GM12878 (cell line): ENCODE measurements at regions not wholly inside any gene's neighbourhood (a gene's known extent, or its start where the extent isn't known, plus 50 kb on each side); places are given as distances from the start of the nearest gene placed in this dataset.

Source experiments
- ATAC-seq: fragments of 200-7000 bp; cut with Tn5 transposase; 3 replicates; pipeline ENCODE4 v1.9.1; 2020; ENCODE audit warnings: mild to moderate bottlenecking, moderate library complexity
- BruUV-seq: library from RNA; stranded (reverse); fragments of 400-500 nt; replicated peaks from 2 replicates; lab custom pipeline; 2021; lab: Mats Ljungman, UMichigan
- CTCF ChIA-PET: fragments of 300-600 bp; sonication (Branson Sonifier 250); formaldehyde crosslinking; extraction: SDS; loops from one replicate; lab custom pipeline; 2021; ENCODE audit warnings: inconsistent platforms; lab: Yijun Ruan, JAX
- POLR2A ChIA-PET: fragments of 350-600 bp; formaldehyde crosslinking; extraction: SDS; loops from one replicate; lab custom pipeline; 2021; ENCODE audit warnings: inconsistent platforms; lab: Charles Lee
- RAD21 ChIA-PET: fragments of 300-600 bp; sonication (Branson Sonifier 250); formaldehyde crosslinking; loops from one replicate; lab custom pipeline; 2023; ENCODE audit warnings: antibody characterized with exemption; ENCODE audit not compliant: unreplicated experiment; lab: Charles Lee
- SMC1A ChIA-PET: fragments of 300-600 bp; sonication (Branson Sonifier 250); formaldehyde crosslinking; loops from one replicate; lab custom pipeline; 2023; ENCODE audit not compliant: unreplicated experiment, uncharacterized antibody; lab: Charles Lee
- DNase-seq: peaks from one replicate; pipeline ENCODE4 v3.0.0-alpha.2; 2011; ENCODE audit warnings: low read depth, low spot score
- FAIRE-seq: peaks from 3 replicates; lab custom pipeline; 2011; peaks lifted over from hg19 to GRCh38; lab: Jason Lieb, UNC
- H2AFZ ChIP-seq: 2 replicates; pipeline ENCODE4 v1.6.0; 2011; ENCODE audit warnings: low read depth, low read length, control low read depth; ENCODE audit not compliant: control insufficient read depth
- H3K27ac ChIP-seq: 2 replicates; pipeline ENCODE4 v1.5.1; 2011; ENCODE audit warnings: control low read depth; ENCODE audit not compliant: control insufficient read depth, insufficient read depth
- H3K27me3 ChIP-seq, 2 experiments: replicated peaks in 1 of 2; 2 replicates each; pipeline versions ENCODE4 v1.6.0 to v1.6.1; 2011; ENCODE audit warnings: low read length in 1 of 2; ENCODE audit not compliant: control insufficient read depth in 2 of 2, insufficient read depth in 2 of 2
- H3K36me3 ChIP-seq, 2 experiments: 2 replicates each; pipeline ENCODE4 v1.5.1; 2011; ENCODE audit warnings: low read length in 1 of 2; ENCODE audit not compliant: control insufficient read depth in 2 of 2, insufficient read depth in 2 of 2
- H3K4me1 ChIP-seq: 2 replicates; pipeline ENCODE4 v1.6.1; 2011; ENCODE audit warnings: mild to moderate bottlenecking, low read length, moderate library complexity, mixed read lengths; ENCODE audit not compliant: control insufficient read depth, insufficient read depth
- H3K4me2 ChIP-seq: 2 replicates; pipeline ENCODE4 v1.6.0; 2011; ENCODE audit warnings: control low read depth; ENCODE audit not compliant: control insufficient read depth, insufficient read depth
- H3K4me3 ChIP-seq: fragments of 200-600 bp; sonication (generic); 2 replicates; pipeline ENCODE4 v1.5.1; 2016
- H3K79me2 ChIP-seq: 2 replicates; pipeline ENCODE4 v1.6.0; 2011; ENCODE audit warnings: low read length; ENCODE audit not compliant: control insufficient read depth, insufficient read depth
- H3K9ac ChIP-seq: 2 replicates; pipeline ENCODE4 v1.8.0; 2011; ENCODE audit warnings: low read length, control low read depth, mixed read lengths; ENCODE audit not compliant: control insufficient read depth, insufficient read depth
- H3K9me3 ChIP-seq: replicated peaks from 3 replicates; pipeline ENCODE4 v1.5.1; 2011; ENCODE audit warnings: mild to moderate bottlenecking, low read length; ENCODE audit not compliant: control insufficient read depth, insufficient read depth
- H4K20me1 ChIP-seq: 2 replicates; pipeline ENCODE4 v1.6.0; 2011; ENCODE audit not compliant: control insufficient read depth, insufficient read depth
- CHD4 ChIP-seq: fragments of 200-600 bp; sonication (generic); IDR thresholded peaks from 2 replicates; pipeline ENCODE4 v1.6.1; 2016; ENCODE audit warnings: mild to moderate bottlenecking
- ESRRA ChIP-seq: IDR thresholded peaks from 2 replicates; pipeline ENCODE4 v1.6.1; 2012; ENCODE audit warnings: mild to moderate bottlenecking, low read length, improper control_type of control experiment
- JUNB ChIP-seq: IDR thresholded peaks from 2 replicates; pipeline ENCODE4 v1.6.1; 2016; ENCODE audit warnings: antibody characterized with exemption, mild to moderate bottlenecking
- MEF2B ChIP-seq: fragments of 450-650 bp; IDR thresholded peaks from 2 replicates; pipeline ENCODE4 v1.6.1; 2018; ENCODE audit warnings: mild to moderate bottlenecking, moderate library complexity; ENCODE audit not compliant: partially characterized antibody, poor library complexity, severe bottlenecking
- NFIC ChIP-seq: IDR thresholded peaks from 2 replicates; pipeline ENCODE4 v1.6.1; 2012; ENCODE audit warnings: low read depth, mild to moderate bottlenecking, inconsistent platforms, low read length, moderate library complexity
- NR2C2 ChIP-seq: IDR thresholded peaks from 2 replicates; pipeline ENCODE4 v1.6.1; 2011; ENCODE audit warnings: borderline replicate concordance, low read depth; ENCODE audit not compliant: control insufficient read depth, insufficient read length
- NR2F1 ChIP-seq: fragments of 450-650 bp; conservative IDR thresholded peaks from 2 replicates; pipeline ENCODE4 v1.6.1; 2017; ENCODE audit warnings: mild to moderate bottlenecking
- PAX5 ChIP-seq: IDR thresholded peaks from 2 replicates; pipeline ENCODE4 v1.6.1; 2011; ENCODE audit warnings: low read depth, low read length, borderline replicate concordance
- POLR2AphosphoS2 ChIP-seq: IDR thresholded peaks from 2 replicates; pipeline ENCODE4 v1.6.1; 2011; ENCODE audit warnings: low read depth, mild to moderate bottlenecking, low read length, improper control_type of control experiment, moderate library complexity
- POU2F2 ChIP-seq: IDR thresholded peaks from 3 replicates; pipeline ENCODE4 v1.6.1; 2011; ENCODE audit warnings: low read depth, mild to moderate bottlenecking, low read length, borderline replicate concordance
- RUNX3 ChIP-seq: IDR thresholded peaks from 2 replicates; pipeline ENCODE4 v1.6.1; 2012; ENCODE audit warnings: low read length, inconsistent platforms
- SREBF1 ChIP-seq: IDR thresholded peaks from 2 replicates; pipeline ENCODE4 v1.6.1; 2012; ENCODE audit warnings: mild to moderate bottlenecking, low read length
- WGBS: methylation state at CpG from one replicate; pipeline ENCODE4 v1.1.6; 2016; ENCODE audit warnings: low lambda C conversion rate; ENCODE audit not compliant: insufficient replicate concordance, insufficient coverage; ENCODE audit errors: missing lambda C conversion rate; 5-methylcytosine and 5-hydroxymethylcytosine counted together
- in situ Hi-C: fragments of 300-500 bp; cut with MboI; formaldehyde crosslinking; loops from 9 replicates; pipeline ENCODE4 v1.14.3; 2018; ENCODE audit warnings: mixed read lengths
- intact Hi-C: fragments of 100-400 bp; cut with micrococcal nuclease; formaldehyde crosslinking; loops from one replicate; pipeline ENCODE4 v1.14.2; 2022; ENCODE audit not compliant: unreplicated experiment
- TF ChIP-seq, protein P1 (sequence below): fragments of 150-350 bp; IDR thresholded peaks from 2 replicates; pipeline ENCODE4 v1.6.1; 2016; ENCODE audit warnings: low read depth, low read length

DNA sequence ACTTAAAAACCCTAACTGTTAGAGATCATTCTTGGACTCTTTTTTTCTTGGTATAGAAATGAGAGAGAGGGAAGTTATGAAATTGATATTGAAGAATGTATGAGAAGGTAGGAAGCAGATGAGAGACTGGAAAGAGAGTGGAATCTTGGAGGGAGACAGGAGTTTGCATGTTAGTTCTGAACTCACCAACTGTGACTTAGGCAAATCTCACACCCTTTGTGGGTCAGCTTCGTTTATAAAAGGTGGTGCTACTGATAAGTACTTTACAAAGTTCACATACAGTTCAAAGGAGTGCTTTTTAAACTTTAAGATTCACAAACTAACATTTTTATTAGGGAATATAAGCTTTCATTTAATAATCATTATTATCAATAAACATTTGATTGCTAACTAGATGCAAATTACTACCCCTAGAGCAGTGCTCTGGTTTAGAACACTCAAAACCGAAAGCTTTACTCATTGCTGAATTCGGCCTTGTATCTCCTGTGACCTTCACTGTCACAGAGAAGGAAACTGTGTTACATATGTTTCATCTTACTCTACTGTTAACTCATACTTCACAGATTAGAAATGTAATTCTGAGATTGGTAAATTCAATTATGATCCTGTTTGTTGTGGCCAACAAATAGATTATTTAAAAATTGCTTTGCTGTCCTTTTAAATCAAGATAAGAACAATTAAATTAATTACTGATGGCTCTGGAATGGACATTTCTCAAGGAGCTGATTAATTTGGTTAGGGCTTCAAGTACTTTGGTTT is 143.2 kb downstream of the RMI1 start:
- H3K4me2 ChIP-seq, result peak overlapping the region; percentile 71
- H3K4me1 ChIP-seq, result peaks cover 15% of the 10 kb centered on the region
- ChIA-PET RAD21 (no interaction called here), POLR2A (no interaction called here), SMC1A (interaction anchor here (0.7 to 1.2 kb wide), 7 partner anchors 13 to 656 kb away, joined by 3 to 4 read pairs (median 3); no protein-coding TSS in a partner anchor), CTCF (interaction anchor here (0.7 kb wide), 1 partner anchor 1781 kb away, joined by 3 read pairs; no protein-coding TSS in a partner anchor)
- no peaks in the 10 kb centered on the region for H3K79me2 ChIP-seq
- peak overlapping the region; percentile 73 for H2AFZ ChIP-seq
- no peaks in the 10 kb centered on the region for H3K9me3 ChIP-seq
- WGBS, result 0% methylated on average over 3 of the region's 3 CpGs
- H3K36me3 ChIP-seq, result no peaks in the 10 kb centered on the region
- no peak overlapping the region; the same call in 1 of the 2 replicates for H3K9ac ChIP-seq
- peak overlapping the region; percentile 63 for H3K27ac ChIP-seq
- no peaks in the 10 kb centered on the region for H3K27me3 ChIP-seq
- no TSS peak for BruUV-seq
- intact Hi-C loops (no loop called here), in situ Hi-C loops (no loop called here)
- DNase-seq, result peak; percentile 36
- no peaks in the 10 kb centered on the region for H4K20me1 ChIP-seq
- TF ChIP-seq NR2C2, result no peak
- no peak for TF ChIP-seq POLR2AphosphoS2
- TF ChIP-seq, protein P1, sequence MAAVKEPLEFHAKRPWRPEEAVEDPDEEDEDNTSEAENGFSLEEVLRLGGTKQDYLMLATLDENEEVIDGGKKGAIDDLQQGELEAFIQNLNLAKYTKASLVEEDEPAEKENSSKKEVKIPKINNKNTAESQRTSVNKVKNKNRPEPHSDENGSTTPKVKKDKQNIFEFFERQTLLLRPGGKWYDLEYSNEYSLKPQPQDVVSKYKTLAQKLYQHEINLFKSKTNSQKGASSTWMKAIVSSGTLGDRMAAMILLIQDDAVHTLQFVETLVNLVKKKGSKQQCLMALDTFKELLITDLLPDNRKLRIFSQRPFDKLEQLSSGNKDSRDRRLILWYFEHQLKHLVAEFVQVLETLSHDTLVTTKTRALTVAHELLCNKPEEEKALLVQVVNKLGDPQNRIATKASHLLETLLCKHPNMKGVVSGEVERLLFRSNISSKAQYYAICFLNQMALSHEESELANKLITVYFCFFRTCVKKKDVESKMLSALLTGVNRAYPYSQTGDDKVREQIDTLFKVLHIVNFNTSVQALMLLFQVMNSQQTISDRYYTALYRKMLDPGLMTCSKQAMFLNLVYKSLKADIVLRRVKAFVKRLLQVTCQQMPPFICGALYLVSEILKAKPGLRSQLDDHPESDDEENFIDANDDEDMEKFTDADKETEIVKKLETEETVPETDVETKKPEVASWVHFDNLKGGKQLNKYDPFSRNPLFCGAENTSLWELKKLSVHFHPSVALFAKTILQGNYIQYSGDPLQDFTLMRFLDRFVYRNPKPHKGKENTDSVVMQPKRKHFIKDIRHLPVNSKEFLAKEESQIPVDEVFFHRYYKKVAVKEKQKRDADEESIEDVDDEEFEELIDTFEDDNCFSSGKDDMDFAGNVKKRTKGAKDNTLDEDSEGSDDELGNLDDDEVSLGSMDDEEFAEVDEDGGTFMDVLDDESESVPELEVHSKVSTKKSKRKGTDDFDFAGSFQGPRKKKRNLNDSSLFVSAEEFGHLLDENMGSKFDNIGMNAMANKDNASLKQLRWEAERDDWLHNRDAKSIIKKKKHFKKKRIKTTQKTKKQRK, result no peak
- no peak for TF ChIP-seq CHD4
- TF ChIP-seq RUNX3, result 0 out of 2 replicates have a peak, but pooled peaks have one; percentile 8
- TF ChIP-seq ESRRA, result peak; percentile 57; the same call in 1 of the 2 replicates
- no peak for TF ChIP-seq SREBF1
- peak; percentile 76; the same call in 1 of the 2 replicates for TF ChIP-seq PAX5
- TF ChIP-seq NFIC, result peak; percentile 5; the same call in 1 of the 2 replicates
- TF ChIP-seq MEF2B, result no peak
- peak; percentile 43 for TF ChIP-seq JUNB
- TF ChIP-seq POU2F2, result 0 out of 3 replicates have a peak, but pooled peaks have one; percentile 31
- peak; percentile 49; the same call in 1 of the 2 replicates for TF ChIP-seq NR2F1
- peak; percentile 99 for ATAC-seq
- peak; percentile 80 for FAIRE-seq
- H3K4me3 ChIP-seq, result peak overlapping the region; percentile 37; the same call in 1 of the 2 replicates
